GM12874 (cell line): ENCODE measurements at regions not wholly inside any gene's neighbourhood (a gene's known extent, or its start where the extent isn't known, plus 50 kb on each side); places are given as distances from the start of the nearest gene placed in this dataset.

Experiments used
- CTCF ChIP-seq: IDR thresholded peaks from 2 replicates; pipeline ENCODE4 v1.5.1; 2011; ENCODE audit warnings: low read depth, mild to moderate bottlenecking, control low read depth, low read length, moderate library complexity; ENCODE audit not compliant: insufficient read depth

GRCh38 chr3:194007592-194008337, 128.2 kb upstream of the HES1 start:
- TF ChIP-seq CTCF = no peak

GRCh38 chr3:194009019-194009418, 126.9 kb upstream of the HES1 start:
- TF ChIP-seq CTCF = no peak

DNA sequence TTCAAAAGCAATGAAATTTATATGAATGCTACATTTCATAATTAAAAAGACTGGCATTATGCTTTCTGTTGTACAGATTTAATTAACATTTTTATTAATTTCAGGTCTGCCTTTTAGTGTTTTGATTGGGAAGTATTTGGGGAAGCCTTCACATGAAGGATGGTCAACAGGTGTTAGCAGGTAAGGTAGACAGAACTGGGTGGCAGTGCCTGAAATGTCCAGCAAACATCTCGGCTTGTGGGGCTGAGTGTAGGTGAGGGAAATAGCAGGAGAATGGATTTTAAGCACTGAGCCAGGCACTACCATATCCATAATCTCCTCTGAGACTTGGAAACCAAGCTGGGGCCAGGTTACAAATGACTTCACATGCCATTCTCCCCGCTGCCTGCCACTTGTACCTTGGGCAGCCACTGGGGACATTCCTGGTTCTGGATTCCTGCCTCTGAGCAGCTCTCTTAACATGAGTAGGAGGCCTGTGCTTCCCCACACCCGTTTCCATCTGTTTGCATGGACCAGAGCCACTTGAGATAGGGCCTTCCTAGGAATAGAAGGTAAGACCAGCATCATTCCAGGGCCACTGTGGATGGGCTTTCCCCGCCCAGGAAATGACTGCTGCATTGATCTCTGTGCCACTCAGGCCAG, 125.9 kb upstream of the HES1 start:
- no peak for TF ChIP-seq CTCF

- no peak for TF ChIP-seq CTCF
Measured at GRCh38 chr3:194011807-194012206, 124.1 kb upstream of the HES1 start.

GRCh38 chr3:194013928-194014327, 122.0 kb upstream of the HES1 start:
- TF ChIP-seq CTCF = no peak

GRCh38 chr3:194014756-194015155, 121.2 kb upstream of the HES1 start:
- no peak for TF ChIP-seq CTCF

- no peak for TF ChIP-seq CTCF
Measured at GRCh38 chr3:194019398-194020165, 116.4 kb upstream of the HES1 start.
